ENCODE measurements at regions not wholly inside any gene's neighbourhood (a gene's known extent, or its start where the extent isn't known, plus 50 kb on each side); places are given as distances from the start of the nearest gene placed in this dataset.

GRCh38 chr3:72137865-72138861, 353.2 kb upstream of the PROK2 start:
- no peak for TF ChIP-seq CTCF (conservative IDR thresholded peaks at IDR 0.05; ENCODE audit: low read depth)
- ChIA-PET POLR2A (ENCODE audit: low non-redundant PET) (no interaction called here), CTCF (no interaction called here)
- no peak overlapping the region for H3K27ac ChIP-seq
- DNase-seq (ENCODE audit: low spot score) = no peak

- DNase-seq (ENCODE audit: low spot score) = no peak
- CTCF ChIA-PET = no interaction called here
- no peak overlapping the region for H3K27ac ChIP-seq
- no peak for TF ChIP-seq CTCF (conservative IDR thresholded peaks at IDR 0.05; ENCODE audit: low read depth)
- POLR2A ChIA-PET (ENCODE audit: low non-redundant PET) = no interaction called here
These were observed 350.7 kb upstream of the PROK2 start for GRCh38 chr3:72135636-72136035.

GRCh38 chr3:72134989-72135451, 350.1 kb upstream of the PROK2 start:
- TF ChIP-seq CTCF (conservative IDR thresholded peaks at IDR 0.05; ENCODE audit: low read depth) = no peak
- ChIA-PET POLR2A (ENCODE audit: low non-redundant PET) (no interaction called here), CTCF (no interaction called here)
- no peak overlapping the region for H3K27ac ChIP-seq
- no peak for DNase-seq (ENCODE audit: low spot score)

- POLR2A ChIA-PET (ENCODE audit: low non-redundant PET) = no interaction called here
- TF ChIP-seq CTCF (conservative IDR thresholded peaks at IDR 0.05; ENCODE audit: low read depth) = no peak
- no peak for DNase-seq (ENCODE audit: low spot score)
- H3K27ac ChIP-seq = no peak overlapping the region
- CTCF ChIA-PET = no interaction called here
These were observed 348.5 kb upstream of the PROK2 start for GRCh38 chr3:72133329-72134011.

- CTCF ChIA-PET = no interaction called here
- H3K27ac ChIP-seq = no peak overlapping the region
- TF ChIP-seq CTCF (conservative IDR thresholded peaks at IDR 0.05; ENCODE audit: low read depth) = no peak
- DNase-seq (ENCODE audit: low spot score) = no peak
- POLR2A ChIA-PET (ENCODE audit: low non-redundant PET) = no interaction called here
These were observed 347.0 kb upstream of the PROK2 start for GRCh38 chr3:72131899-72132298.

- CTCF ChIA-PET = no interaction called here
- no peak for TF ChIP-seq CTCF (conservative IDR thresholded peaks at IDR 0.05; ENCODE audit: low read depth)
- no peak for DNase-seq (ENCODE audit: low spot score)
- POLR2A ChIA-PET (ENCODE audit: low non-redundant PET) = no interaction called here
- H3K27ac ChIP-seq = no peak overlapping the region
These were observed 345.6 kb upstream of the PROK2 start for GRCh38 chr3:72130565-72130964.
